DMS153 treated with DMSO at 0.1 percent for 48 hours (cell line): ENCODE measurements at regions not wholly inside any gene's neighbourhood (a gene's known extent, or its start where the extent isn't known, plus 50 kb on each side); places are given as distances from the start of the nearest gene placed in this dataset.
A peak's percentile ranks its signal among the peaks of the same experiment; 100 is the strongest.

Source experiments
- DNase-seq: peaks from one replicate; lab custom pipeline; 2025; ENCODE audit not compliant: unreplicated experiment; lab: John Stamatoyannopoulos, UW

GRCh38 chr9:95627802-95628201 lies 111.0 kb upstream of the PTCH1 start:
- DNase-seq, result no peak

- peak; percentile 64 for DNase-seq
Measured at GRCh38 chr9:95626885-95627558, 110.3 kb upstream of the PTCH1 start.

GRCh38 chr9:95626341-95626740 lies 109.6 kb upstream of the PTCH1 start:
- no peak for DNase-seq

- no peak for DNase-seq
Measured at GRCh38 chr9:95623640-95624039, 106.9 kb upstream of the PTCH1 start.

GRCh38 chr9:95620722-95621121 lies 104.0 kb upstream of the PTCH1 start:
- DNase-seq, result no peak

GRCh38 chr9:95620314-95620713 lies 103.5 kb upstream of the PTCH1 start:
- no peak for DNase-seq

- no peak for DNase-seq
Measured at GRCh38 chr9:95615246-95615645, 98.5 kb upstream of the PTCH1 start.

GRCh38 chr9:95613670-95614069 lies 96.9 kb upstream of the PTCH1 start:
- DNase-seq, result no peak

- DNase-seq, result no peak
Measured at GRCh38 chr9:95611354-95611753, 94.6 kb upstream of the PTCH1 start.

GRCh38 chr9:95610006-95610785 lies 93.4 kb upstream of the PTCH1 start:
- no peak for DNase-seq

- DNase-seq, result no peak
Measured at GRCh38 chr9:95609426-95609825, 92.7 kb upstream of the PTCH1 start.

- no peak for DNase-seq
Measured at GRCh38 chr9:95608341-95608740, 91.6 kb upstream of the PTCH1 start.

- DNase-seq, result no peak
Measured at GRCh38 chr9:95607507-95607906, 90.7 kb upstream of the PTCH1 start.

- no peak for DNase-seq
Measured at GRCh38 chr9:95606489-95607350, 89.9 kb upstream of the PTCH1 start.

GRCh38 chr9:95605816-95606488 lies 89.2 kb upstream of the PTCH1 start:
- peak; percentile 26 for DNase-seq

GRCh38 chr9:95605101-95605500 lies 88.3 kb upstream of the PTCH1 start:
- DNase-seq, result no peak

- DNase-seq, result no peak
Measured at GRCh38 chr9:95598236-95598635, 81.5 kb upstream of the PTCH1 start.

- no peak for DNase-seq
Measured at GRCh38 chr9:95595721-95596295, 79.0 kb upstream of the PTCH1 start.

GRCh38 chr9:95592931-95593330 lies 76.2 kb upstream of the PTCH1 start:
- DNase-seq, result no peak

- no peak for DNase-seq
Measured at GRCh38 chr9:95588724-95589588, 72.2 kb upstream of the PTCH1 start.
